H54 (cell line): ENCODE measurements at regions not wholly inside any gene's neighbourhood (a gene's known extent, or its start where the extent isn't known, plus 50 kb on each side); places are given as distances from the start of the nearest gene placed in this dataset.

Source experiments
- DNase-seq: peaks from one replicate; pipeline ENCODE4 v3.0.0; 2011; ENCODE audit warnings: low spot score, mixed read lengths; ENCODE audit not compliant: insufficient read length
- FAIRE-seq: peaks from 3 replicates; lab custom pipeline; 2011; peaks lifted over from hg19 to GRCh38; lab: Jason Lieb, UNC
- POLR2A ChIP-seq: IDR thresholded peaks from 2 replicates; pipeline ENCODE4 v1.6.1; 2011; ENCODE audit warnings: low read depth, mild to moderate bottlenecking, low read length

DNA sequence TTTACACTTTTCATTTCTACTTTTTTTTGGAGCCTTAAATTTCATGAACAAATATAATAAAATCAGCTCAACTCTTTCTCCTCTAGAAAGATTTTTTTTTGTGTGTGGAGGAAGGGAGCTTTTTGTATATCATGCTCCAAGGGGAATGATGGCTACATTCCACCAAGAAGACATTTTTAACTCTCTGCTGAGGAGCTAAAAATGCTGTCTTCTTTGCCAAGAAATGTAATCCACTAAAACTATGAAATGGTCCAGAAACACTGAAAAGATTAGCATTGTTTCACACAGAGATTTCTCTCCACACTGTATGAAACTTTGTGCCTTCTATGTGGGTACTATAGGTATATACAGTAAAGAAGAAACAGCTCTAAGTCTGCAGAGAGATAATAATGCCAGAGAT is 74.1 kb upstream of the ANK3 start:
- no peak for DNase-seq
- FAIRE-seq: peak; percentile 50
- no peak for TF ChIP-seq POLR2A

DNA sequence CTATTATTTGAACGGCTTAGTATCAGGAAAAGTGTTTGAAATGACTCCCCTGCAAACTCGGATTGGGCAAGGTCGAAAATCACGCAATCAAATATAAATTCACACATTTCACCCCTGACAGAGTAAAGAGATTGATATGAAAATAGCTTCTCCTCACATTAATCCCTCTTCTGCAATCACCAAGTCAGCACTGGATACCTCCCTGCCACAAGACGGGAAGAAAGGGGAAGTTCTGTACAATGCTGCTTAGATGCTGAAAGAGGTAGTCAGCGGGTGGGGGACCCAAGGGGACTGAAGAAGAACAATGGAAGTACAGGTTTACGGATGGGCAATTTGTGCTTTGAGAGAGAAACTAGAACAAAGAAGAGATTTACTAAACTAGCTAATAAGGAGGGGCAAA is 72.0 kb upstream of the ANK3 start:
- FAIRE-seq (peak; percentile 38), DNase-seq (no peak)
- no peak for TF ChIP-seq POLR2A

DNA sequence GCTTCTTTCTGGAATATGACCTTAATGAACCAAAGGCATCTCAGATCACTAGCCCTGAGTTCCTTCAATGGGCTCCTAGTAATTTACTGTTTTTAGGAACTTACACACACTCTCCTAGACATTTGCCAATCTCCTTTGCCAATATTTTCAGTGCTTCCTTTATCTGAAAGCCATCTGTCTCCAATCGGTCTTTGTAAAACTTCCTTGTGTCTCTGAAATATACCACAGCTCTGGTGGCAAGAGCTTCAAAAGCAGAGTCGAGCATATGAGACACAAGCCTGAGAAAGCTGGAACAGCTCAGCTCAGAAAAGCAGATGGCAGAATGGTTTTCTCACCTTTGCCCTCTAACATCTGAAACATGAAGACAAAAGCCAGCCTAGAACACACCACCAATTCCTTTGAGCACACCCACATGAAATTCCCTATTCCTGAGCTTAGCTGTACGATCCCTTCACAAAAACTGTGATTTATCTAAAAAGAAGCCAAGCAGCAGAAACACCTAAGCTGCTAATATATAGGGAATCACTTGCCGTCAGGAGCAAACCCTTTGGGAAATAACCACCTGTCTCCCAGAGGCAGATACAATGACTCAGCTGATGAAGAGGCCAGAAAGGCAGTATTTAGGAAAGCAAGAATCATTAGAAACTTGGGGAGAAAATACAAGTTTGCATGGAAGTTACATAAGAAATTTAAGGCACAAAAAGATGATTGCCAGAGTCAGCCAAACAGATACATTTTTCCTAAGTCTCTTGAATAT is 70.2 kb upstream of the ANK3 start:
- FAIRE-seq (peak; percentile 45), DNase-seq (no peak)
- TF ChIP-seq POLR2A: no peak

DNA sequence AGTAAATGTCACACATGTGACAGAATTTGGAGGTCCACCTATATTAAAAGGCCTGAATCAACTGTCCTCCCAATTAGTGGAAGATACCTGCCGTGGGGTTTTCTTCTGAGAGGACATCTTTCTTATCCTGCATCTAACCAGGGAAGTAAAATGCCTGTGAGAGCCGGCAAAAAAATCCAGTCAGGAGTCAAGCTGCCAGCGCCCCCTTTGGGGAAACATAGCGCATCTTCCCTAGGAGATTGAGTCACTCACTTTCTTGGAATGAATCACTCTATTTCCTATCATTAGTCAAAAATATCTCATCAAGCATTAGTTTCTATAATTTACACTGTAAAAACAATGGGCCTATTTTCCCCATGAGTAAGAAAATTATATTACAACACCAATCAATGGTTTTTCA is 66.4 kb upstream of the ANK3 start:
- TF ChIP-seq POLR2A: no peak
- FAIRE-seq (peak; percentile 23), DNase-seq (no peak)

DNA sequence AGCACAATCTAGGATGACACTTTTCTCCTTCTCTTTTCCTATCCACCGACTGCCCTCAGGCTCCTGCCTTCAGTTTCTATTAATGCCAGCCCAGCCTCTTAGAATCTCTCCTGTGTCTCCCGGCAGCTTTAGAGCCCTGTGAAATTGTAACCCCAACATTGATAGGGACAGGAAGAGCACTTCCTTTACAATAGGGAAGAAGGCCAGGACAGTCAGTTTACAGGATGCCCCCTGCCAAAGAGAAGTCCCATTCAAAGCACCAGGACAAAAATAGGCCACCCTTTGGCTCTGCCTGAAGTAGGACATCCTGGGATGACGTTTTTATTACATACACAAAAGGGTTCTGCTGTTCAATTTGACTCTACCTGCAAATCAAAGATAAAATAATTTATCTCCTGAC is 64.7 kb upstream of the ANK3 start:
- FAIRE-seq (no peak), DNase-seq (no peak)
- TF ChIP-seq POLR2A: no peak

DNA sequence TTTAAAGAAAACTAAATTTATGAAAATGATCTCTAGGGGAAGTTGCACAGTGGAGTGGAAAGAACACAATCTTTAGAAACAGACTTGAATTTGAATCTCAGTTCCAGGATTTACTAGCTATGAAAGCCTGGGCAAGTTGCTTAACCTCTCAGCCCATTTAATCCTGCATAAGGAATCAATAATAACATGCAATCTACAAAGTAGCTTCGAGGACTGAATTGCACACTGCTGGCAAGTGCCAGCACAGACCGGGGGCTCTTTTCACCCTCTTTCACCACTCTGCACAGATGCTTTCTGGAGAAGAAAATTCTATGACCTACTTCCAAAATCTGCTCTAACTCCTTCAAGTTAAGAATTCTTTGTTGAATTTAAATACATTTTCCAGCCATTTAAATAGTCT is 63.4 kb upstream of the ANK3 start:
- no peak for TF ChIP-seq POLR2A
- DNase-seq (no peak), FAIRE-seq (no peak)

DNA sequence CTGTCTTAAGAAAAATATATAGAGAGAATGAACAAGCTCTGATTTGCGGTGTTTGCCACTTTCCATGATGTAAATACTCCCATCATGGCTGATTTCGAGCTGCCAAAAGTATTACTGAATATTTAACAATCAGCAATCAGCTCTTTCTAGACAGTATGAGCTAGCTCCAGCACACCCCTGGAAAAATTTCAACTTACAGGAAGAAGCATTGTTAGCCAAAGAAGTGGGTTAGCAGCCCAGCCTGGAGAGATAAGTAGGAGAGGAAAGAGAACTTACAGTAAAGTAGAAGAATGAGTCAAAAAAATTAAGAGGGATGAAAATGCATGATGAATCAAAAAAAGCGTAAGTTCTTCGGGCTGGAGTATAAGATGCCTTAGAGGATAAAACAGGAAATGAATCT is 60.6 kb upstream of the ANK3 start:
- no peak for TF ChIP-seq POLR2A
- no peak for FAIRE-seq
- DNase-seq: no peak

DNA sequence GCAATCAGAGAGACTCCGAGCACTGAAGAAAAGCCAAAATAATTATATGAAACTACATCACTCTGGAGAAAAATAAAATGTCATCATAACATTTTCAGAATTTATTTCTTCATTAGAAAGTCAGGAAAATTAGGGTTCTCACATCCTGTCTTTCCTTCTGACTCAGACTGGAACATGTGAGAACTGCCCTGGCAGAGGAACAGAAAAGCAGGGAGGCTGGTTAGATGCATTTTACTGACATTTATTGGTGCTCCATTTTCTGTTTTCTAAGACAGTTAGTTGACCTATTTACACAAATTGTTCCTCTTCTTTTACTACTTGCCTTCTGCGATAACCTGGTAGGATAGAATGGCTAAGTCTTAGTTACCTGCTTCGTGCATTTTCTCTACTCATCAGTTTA is 58.6 kb upstream of the ANK3 start:
- DNase-seq: no peak
- no peak for TF ChIP-seq POLR2A

DNA sequence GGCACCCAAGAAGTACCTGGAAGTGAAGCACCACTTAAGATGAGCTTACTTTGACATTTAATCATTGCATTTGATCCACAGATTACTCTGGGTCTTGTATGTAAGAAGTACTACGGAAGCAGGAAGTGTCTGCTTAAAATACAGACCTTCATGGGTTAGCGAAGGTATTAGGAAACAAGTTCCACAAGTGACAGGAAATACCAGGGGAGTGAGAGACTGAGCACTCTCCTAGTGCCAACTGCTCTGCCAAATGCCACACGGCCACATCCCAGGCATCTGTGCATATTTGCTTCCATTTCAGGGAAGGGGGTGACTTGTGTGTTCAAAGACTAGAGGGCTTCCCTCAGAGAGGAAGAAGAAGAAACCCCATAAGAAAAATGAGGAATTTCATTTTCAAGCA is 57.2 kb upstream of the ANK3 start:
- DNase-seq (no peak), FAIRE-seq (peak; percentile 69)
- no peak for TF ChIP-seq POLR2A

More for the DNA sequence above, 58.6 kb upstream of the ANK3 start:
- FAIRE-seq: no peak

DNA sequence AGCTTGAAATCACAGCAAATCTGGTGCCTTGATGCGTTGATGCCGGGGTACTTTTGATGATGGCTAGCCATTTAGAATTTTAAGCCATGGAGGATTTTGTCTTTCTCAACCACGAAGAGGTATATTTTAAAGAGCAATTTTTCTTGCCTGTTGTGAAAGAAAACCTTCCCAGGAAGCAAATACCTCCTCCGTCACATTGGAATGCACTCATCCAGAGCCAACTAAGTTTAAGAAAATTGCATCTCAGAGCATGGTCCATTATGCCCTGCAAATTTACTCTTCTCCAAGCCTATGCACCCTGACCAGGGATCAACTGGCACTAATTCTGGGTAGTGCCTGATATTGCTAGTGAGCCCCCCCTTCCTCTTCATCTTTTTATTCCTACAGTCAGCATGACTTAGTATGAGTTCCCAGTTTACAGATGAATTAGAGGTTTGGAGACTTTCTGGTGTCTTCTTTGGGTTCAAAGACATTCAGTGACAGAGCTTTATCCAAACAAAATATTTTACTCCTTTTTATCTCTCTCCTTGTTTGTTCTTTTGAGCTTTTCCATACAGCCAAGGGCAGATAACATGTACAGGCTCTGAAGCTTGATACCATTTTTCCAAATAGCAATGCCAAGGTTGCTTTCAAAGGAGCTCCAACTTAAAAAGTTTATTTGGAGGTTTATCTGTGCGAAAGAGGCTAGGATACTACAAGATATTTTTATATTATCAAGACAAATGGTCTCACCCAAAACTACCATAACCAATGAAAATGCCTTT is 56.6 kb upstream of the ANK3 start:
- no peak for FAIRE-seq
- no peak for DNase-seq
- TF ChIP-seq POLR2A: no peak

DNA sequence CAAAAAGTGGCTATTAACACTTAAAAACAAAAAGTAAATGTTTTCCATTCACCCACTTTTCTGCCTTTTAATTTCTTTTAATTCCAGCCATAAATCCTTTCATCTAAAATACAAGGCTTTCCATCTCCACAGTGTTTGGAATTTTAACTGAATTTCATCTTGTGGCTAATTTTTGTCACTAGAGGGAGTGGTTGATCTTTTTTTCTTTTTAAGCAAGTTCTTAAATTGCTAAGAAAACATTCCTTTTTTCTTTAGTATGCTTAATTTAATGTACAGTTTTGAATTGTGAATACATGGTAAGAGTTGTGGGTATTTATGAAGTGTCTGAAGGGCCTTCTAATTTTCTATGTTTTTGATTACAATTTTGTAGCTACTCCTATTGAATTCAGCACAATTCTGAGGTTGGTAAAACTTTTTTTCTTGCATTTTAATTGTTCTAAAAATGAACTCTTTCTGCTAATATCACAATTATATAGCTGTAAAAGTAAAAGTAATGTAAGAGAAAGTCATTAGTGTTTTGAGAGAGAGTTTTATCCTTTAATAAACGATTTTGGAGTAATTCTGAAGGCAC is 54.9 kb upstream of the ANK3 start:
- FAIRE-seq: peak; percentile 58
- TF ChIP-seq POLR2A: no peak
- DNase-seq: no peak

DNA sequence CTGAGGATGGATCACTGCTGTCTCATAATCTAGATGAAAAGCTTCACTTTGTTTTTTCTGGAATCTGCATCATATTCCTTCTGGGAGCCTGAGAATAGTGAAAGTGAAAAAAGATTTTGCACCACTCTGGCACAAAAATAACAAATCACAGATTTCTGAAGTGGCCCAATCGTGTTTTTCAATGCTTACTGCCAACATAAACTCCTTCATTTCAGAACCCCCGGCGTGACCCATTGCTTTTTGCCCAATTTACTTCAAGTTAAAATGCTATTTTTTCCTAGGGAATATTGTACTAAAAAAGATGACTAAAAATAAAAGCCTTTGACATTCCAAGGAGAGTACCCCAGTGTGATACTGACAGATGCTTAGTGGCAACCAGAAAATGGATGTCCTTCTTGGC is 53.7 kb upstream of the ANK3 start:
- TF ChIP-seq POLR2A: no peak
- DNase-seq: no peak
- FAIRE-seq: no peak

DNA sequence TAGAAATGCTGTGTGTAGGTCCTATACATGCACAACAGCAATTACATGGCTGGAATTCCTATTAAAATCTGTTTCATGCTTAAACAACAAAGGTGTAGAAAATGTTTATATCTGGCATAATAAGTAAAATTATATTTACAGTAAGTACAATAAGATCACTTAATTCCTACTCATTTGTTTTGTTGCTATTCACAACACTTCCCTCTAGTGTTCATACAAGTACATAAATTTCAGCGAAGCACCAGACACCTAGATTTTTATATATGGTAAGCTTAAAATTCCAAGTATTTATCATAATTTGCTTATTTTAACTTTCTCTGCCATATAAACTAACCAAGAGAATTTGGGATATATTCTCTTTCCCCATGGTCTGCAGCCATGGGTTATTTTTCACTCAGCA is 51.8 kb upstream of the ANK3 start:
- FAIRE-seq: peak; percentile 30
- TF ChIP-seq POLR2A: no peak
- DNase-seq: no peak

DNA sequence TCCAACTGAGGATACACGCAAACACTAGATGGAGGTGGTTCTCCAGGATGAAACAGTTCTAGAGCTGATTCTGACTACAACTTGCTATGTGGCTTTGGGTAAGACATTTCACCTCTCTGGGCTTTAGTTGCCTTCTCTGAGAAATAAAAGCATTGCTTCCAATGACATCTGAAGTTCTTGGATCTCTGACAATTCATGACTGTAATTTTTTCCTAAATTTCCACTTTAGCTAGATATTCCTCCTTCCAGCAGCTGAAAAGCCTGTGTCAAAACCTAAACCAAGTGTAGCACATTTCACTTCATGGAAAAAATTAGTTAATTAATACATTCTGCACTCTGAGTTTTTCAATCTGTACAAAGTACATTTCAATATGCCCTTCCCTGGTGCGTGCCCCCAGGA is 50.0 kb upstream of the ANK3 start:
- no peak for DNase-seq
- TF ChIP-seq POLR2A: no peak
- peak; percentile 52 for FAIRE-seq
